ENCODE measurements at regions not wholly inside any gene's neighbourhood (a gene's known extent, or its start where the extent isn't known, plus 50 kb on each side); places are given as distances from the start of the nearest gene placed in this dataset.
A peak's percentile ranks its signal among the peaks of the same experiment; 100 is the strongest.

DNA sequence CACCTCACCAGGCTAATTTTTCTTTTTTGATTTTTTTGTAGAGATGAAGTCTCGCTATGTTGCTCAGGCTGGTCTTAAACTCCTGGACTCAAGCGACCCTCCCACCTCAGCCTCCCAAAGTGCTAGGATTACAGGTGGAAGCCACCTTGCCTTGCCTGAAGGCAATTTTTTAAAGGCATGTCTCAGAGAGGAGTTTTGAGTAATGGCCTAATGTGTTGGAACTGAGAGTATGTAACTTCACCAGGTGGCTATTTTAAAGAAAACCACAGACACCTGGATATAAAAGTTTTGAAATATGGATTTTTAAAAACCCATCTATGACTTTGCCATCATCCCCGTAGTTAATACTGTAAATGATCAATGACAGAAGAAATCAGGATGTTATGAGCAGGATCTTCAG is 119.8 kb upstream of the ATP8B1 start:
- H3K4me3 ChIP-seq (ENCODE audit: low read depth, low read length): no peak overlapping the region
- TF ChIP-seq, protein P1, sequence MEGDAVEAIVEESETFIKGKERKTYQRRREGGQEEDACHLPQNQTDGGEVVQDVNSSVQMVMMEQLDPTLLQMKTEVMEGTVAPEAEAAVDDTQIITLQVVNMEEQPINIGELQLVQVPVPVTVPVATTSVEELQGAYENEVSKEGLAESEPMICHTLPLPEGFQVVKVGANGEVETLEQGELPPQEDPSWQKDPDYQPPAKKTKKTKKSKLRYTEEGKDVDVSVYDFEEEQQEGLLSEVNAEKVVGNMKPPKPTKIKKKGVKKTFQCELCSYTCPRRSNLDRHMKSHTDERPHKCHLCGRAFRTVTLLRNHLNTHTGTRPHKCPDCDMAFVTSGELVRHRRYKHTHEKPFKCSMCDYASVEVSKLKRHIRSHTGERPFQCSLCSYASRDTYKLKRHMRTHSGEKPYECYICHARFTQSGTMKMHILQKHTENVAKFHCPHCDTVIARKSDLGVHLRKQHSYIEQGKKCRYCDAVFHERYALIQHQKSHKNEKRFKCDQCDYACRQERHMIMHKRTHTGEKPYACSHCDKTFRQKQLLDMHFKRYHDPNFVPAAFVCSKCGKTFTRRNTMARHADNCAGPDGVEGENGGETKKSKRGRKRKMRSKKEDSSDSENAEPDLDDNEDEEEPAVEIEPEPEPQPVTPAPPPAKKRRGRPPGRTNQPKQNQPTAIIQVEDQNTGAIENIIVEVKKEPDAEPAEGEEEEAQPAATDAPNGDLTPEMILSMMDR (IDR thresholded peaks at IDR 0.05; ENCODE audit: insufficient read depth, low read depth, low read length, missing control alignments): no peak
- DNase-seq (ENCODE audit: low read depth): no peak

DNA sequence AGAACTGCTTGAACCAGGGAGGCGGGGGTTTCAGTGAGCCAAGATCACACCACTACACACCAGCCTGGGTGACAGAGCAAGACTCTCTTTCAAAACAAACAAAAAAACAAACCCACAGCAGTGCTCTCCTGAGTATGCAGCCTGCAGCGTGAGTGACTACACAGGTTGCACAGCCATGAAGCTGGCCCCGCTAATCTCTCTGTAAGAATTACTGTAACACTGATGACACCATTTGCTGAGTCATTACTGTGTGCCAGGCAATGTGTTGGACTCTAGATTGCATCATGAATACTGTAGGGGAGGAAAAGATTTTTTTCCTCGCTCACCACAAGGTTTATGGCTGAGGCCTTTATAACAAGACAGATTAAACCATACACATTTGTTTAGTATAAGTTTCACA is 118.6 kb upstream of the ATP8B1 start:
- TF ChIP-seq, protein P1 (IDR thresholded peaks at IDR 0.05; ENCODE audit: insufficient read depth, low read depth, low read length, missing control alignments): no peak
- no peak for DNase-seq (ENCODE audit: low read depth)

DNA sequence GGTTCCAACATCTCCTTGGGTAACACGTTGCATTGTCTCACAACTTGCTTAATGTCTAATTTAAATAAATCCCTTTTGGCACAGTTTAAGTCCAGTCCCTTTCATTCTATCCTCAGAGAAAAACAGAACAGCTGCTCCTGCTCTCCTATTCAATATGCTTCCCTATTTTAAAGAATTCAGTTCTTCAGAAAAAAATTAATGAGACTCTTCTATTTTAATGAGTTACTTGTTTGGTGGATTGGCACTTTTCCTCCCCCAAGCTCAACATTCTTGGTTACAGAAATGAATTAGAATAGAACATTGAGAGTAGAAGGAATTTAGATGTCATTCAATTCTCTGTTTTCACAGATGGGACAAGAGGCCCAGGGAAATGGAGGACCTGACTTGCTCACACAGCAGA is 116.9 kb upstream of the ATP8B1 start:
- TF ChIP-seq, protein P1 (IDR thresholded peaks at IDR 0.05; ENCODE audit: insufficient read depth, low read depth, low read length, missing control alignments): no peak
- no peak for DNase-seq (ENCODE audit: low read depth)
- H3K4me3 ChIP-seq (ENCODE audit: low read depth, low read length): no peak overlapping the region

More for the DNA sequence above, 118.6 kb upstream of the ATP8B1 start:
- H3K4me3 ChIP-seq (ENCODE audit: low read depth, low read length): no peak overlapping the region

DNA sequence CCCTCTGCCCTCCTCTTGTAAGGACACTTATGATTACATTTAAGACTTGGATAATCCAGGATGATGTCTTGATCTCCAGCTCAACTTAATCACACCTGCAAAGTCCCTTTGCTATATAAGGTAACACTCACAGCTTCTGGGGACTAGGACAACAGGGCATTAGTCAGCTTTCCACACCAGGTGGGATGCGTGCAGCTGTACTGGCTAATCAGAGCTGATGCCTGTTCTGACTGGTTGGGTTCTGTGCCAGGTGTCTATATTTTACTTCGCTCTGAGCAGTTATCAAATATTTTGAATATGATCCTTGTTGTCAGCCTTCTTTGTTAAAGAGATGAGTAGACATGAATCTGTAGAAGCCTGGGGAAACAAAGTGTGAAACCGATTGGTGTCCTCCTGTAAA is 115.5 kb upstream of the ATP8B1 start:
- DNase-seq (ENCODE audit: low read depth): no peak
- no peak overlapping the region for H3K4me3 ChIP-seq (ENCODE audit: low read depth, low read length)
- TF ChIP-seq, protein P1 (IDR thresholded peaks at IDR 0.05; ENCODE audit: insufficient read depth, low read depth, low read length, missing control alignments): no peak

DNA sequence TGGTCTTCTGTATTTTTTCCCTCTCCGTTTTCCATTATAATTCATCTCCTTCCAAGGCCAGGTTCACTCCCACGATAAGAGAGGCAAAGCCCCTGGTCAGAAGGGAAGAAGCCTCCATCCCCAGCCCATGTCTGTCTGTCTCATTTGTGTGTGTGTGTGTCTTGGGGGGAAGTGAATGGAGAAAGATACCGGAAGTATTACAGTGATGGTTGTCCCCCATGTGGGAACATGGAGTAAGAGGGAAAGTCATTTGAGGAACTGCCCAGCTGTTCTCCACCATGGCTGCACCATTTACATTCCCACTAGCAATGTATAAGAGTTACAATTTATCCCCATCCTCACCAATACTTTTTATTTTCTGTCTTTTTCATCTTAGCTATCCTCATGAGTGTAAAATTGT is 113.6 kb upstream of the ATP8B1 start:
- no peak for DNase-seq (ENCODE audit: low read depth)
- no peak overlapping the region for H3K4me3 ChIP-seq (ENCODE audit: low read depth, low read length)
- TF ChIP-seq, protein P1 (IDR thresholded peaks at IDR 0.05; ENCODE audit: insufficient read depth, low read depth, low read length, missing control alignments): no peak

DNA sequence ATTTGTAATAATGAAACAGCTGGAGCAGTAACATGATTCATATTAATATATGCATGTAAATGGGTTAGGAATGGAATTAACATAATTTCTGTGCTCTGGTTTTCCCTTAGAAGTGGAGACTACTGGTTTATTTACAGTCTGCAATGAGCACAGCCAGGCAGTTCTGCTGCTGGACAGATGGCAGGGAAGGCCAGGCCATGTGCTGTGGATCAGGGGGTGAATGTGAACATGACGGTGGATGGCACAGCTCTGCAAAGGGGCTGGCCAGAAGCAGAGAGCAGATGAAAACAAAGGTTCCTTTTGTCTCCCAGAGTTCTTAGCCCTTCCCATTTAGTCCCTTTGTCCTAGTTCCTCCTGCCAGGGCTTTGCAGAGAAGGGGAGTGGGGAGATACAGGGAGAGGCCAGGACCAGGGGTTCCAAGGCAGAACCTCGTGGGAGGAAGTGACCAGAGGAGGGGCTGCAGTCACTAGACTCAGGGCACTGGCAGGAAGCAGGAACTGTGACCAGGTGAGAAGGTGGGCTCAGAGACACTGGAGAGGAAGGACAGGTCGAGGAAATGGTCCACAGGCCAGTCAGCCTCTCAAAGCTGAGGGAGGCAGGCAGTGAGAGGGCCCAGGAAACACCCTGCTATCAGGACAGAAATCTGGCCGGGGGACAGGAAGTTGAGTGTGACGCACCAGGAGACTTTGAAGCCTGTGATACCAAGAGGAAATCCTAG is 112.9 kb upstream of the ATP8B1 start:
- DNase-seq (ENCODE audit: low read depth): peak; percentile 14
- TF ChIP-seq, protein P1 (IDR thresholded peaks at IDR 0.05; ENCODE audit: insufficient read depth, low read depth, low read length, missing control alignments): no peak
- no peak overlapping the region for H3K4me3 ChIP-seq (ENCODE audit: low read depth, low read length)

DNA sequence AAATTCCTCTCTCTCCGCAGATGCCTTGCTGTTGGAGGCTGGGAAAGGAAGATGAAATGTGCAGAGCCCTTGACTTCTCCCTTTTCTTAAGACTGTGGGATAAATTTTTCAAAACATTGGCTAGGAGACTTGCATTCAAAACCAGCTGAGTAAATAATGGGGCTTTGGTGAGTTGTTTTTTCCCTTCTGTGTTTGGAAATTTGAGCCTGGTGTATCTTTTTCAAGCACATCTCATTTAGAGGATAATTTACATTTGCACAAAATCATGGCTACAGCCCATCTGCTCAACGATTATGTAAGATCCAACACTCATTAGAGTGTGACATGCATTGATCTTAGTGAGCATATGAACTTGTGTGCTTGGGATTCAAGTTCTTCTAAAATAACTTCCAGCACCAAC is 112.1 kb upstream of the ATP8B1 start:
- TF ChIP-seq, protein P1 (IDR thresholded peaks at IDR 0.05; ENCODE audit: insufficient read depth, low read depth, low read length, missing control alignments): no peak
- DNase-seq (ENCODE audit: low read depth): no peak
- H3K4me3 ChIP-seq (ENCODE audit: low read depth, low read length): no peak overlapping the region
